ENCODE measurements at regions not wholly inside any gene's neighbourhood (a gene's known extent, or its start where the extent isn't known, plus 50 kb on each side); places are given as distances from the start of the nearest gene placed in this dataset.

DNA sequence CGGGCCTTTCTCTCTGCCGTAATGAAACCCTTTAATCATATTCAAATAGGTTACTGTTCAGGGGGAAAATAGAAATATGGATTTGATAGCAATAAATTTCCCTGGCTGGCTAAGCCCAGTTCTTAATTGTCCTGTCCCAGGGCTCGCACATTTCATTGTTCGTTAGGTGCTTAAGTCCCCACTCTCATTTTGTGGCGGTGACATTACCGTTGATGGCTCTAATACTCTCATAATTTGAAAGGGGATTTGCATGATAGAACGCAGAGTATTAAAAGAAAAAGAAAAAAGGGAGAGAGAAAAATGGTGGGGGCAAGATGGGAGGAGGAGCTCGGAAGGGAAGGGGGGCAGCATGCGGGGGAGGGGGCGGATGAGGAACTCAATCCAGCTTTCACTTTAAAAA, 79.1 kb upstream of the FOXP4 start:
- TF ChIP-seq, protein P1, sequence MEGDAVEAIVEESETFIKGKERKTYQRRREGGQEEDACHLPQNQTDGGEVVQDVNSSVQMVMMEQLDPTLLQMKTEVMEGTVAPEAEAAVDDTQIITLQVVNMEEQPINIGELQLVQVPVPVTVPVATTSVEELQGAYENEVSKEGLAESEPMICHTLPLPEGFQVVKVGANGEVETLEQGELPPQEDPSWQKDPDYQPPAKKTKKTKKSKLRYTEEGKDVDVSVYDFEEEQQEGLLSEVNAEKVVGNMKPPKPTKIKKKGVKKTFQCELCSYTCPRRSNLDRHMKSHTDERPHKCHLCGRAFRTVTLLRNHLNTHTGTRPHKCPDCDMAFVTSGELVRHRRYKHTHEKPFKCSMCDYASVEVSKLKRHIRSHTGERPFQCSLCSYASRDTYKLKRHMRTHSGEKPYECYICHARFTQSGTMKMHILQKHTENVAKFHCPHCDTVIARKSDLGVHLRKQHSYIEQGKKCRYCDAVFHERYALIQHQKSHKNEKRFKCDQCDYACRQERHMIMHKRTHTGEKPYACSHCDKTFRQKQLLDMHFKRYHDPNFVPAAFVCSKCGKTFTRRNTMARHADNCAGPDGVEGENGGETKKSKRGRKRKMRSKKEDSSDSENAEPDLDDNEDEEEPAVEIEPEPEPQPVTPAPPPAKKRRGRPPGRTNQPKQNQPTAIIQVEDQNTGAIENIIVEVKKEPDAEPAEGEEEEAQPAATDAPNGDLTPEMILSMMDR (IDR thresholded peaks at IDR 0.05; ENCODE audit: low read depth, low read length, poor library complexity, severe bottlenecking): no peak
- TF ChIP-seq EZH2phosphoT487 (IDR thresholded peaks at IDR 0.05; ENCODE audit: borderline replicate concordance, low read length): no peak

Measured in DOHH2 (cell line).